Kidney (tissue), 13 donors: ENCODE measurements at regions not wholly inside any gene's neighbourhood (a gene's known extent, or its start where the extent isn't known, plus 50 kb on each side); places are given as distances from the start of the nearest gene placed in this dataset.

ENCODE experiments used
- DNase-seq, 5 donors: peaks; one replicate each; pipeline ENCODE4 v3.0.0-alpha.2; 2013 to 2020
- FAIRE-seq: peaks from 2 replicates; lab custom pipeline; 2012; peaks lifted over from hg19 to GRCh38; lab: Jason Lieb, UNC
- H3K27ac ChIP-seq, 2 donors: one replicate each; pipeline ENCODE4 v1.7.0; 2013; ENCODE audit warnings: low read depth in 2 of 2, low read length in 2 of 2, inconsistent platforms in 1 of 2
- H3K27me3 ChIP-seq: one replicate; pipeline ENCODE4 v1.7.1; 2013; ENCODE audit warnings: low read length, inconsistent platforms; ENCODE audit not compliant: control insufficient read depth, insufficient read depth
- H3K36me3 ChIP-seq, 3 donors: one replicate each; pipeline versions ENCODE4 v1.7.0 to v1.7.1; 2013; ENCODE audit warnings: low read length in 3 of 3, control low read depth in 1 of 3, inconsistent platforms in 1 of 3; ENCODE audit not compliant: insufficient read depth in 3 of 3, control insufficient read depth in 2 of 3
- H3K4me1 ChIP-seq, 3 donors: one replicate each; pipeline versions ENCODE4 v1.7.0 to v1.7.1; 2013; ENCODE audit warnings: low read length in 3 of 3, inconsistent platforms in 1 of 3, low read depth in 1 of 3; ENCODE audit not compliant: control insufficient read depth in 2 of 3, insufficient read depth in 2 of 3
- H3K4me3 ChIP-seq, 3 donors: one replicate each; pipeline versions ENCODE4 v1.7.0 to v1.8.1; 2013; ENCODE audit warnings: low read length in 3 of 3, control low read depth in 1 of 3, inconsistent platforms in 1 of 3
- H3K9ac ChIP-seq, 3 donors: one replicate each; pipeline versions ENCODE4 v1.7.0 to v1.7.1; 2013; ENCODE audit warnings: low read length in 3 of 3, control low read depth in 1 of 3, inconsistent platforms in 1 of 3
- H3K9me3 ChIP-seq, 3 donors: one replicate each; pipeline versions ENCODE4 v1.7.0 to v1.7.1; 2013; ENCODE audit warnings: low read length in 3 of 3, control low read depth in 1 of 3, inconsistent platforms in 1 of 3; ENCODE audit not compliant: control insufficient read depth in 2 of 3, insufficient read depth in 1 of 3
- CTCF ChIP-seq: IDR thresholded peaks from 3 replicates; pipeline ENCODE4 v1.5.1; 2012; ENCODE audit warnings: mild to moderate bottlenecking, moderate library complexity, borderline replicate concordance; ENCODE audit not compliant: insufficient read depth; ENCODE audit errors: extremely low read depth
- intact Hi-C: fragments of 100-400 bp; cut with DNase I; formaldehyde crosslinking; loops from one replicate; pipeline ENCODE4 v1.11.1; 2022
- donor health status: control.
- donor health status: control.
- donor health status: control.
- donor health status: control.
- donor health status: control.
- donor health status: DM: yes; HTN: yes; CAD: no.
- donor health status: Normal renal cell carcinoma (clear cell type).

GRCh38 chr3:26345613-26346012, 277.0 kb upstream of the LRRC3B start:
- Histone ChIP-seq H3K9me3 (peaks cover 0 to 2% (median 0%) of the 10 kb centered on the region in 3 donors), H3K4me1 (no peaks in the 10 kb centered on the region), H3K9ac (no peak overlapping the region), H3K36me3 (no peaks in the 10 kb centered on the region), H3K4me3 (no peak overlapping the region), H3K27me3 (no peaks in the 10 kb centered on the region), H3K27ac (no peak overlapping the region)
- intact Hi-C loops, result no loop called here
- TF ChIP-seq CTCF, result no peak
- FAIRE-seq, result no peak
- DNase-seq, result no peak

GRCh38 chr3:26346497-26346896, 276.1 kb upstream of the LRRC3B start:
- TF ChIP-seq CTCF, result no peak
- intact Hi-C loops, result no loop called here

GRCh38 chr3:26347150-26347549, 275.4 kb upstream of the LRRC3B start:
- Histone ChIP-seq H3K9me3 (peaks cover 0 to 8% (median 0%) of the 10 kb centered on the region in 3 donors), H3K4me1 (no peaks in the 10 kb centered on the region), H3K4me3 (no peak overlapping the region), H3K27ac (no peak overlapping the region), H3K27me3 (no peaks in the 10 kb centered on the region), H3K9ac (no peak overlapping the region), H3K36me3 (no peaks in the 10 kb centered on the region)
- no peak for TF ChIP-seq CTCF
- DNase-seq (no peak), FAIRE-seq (no peak)
- intact Hi-C loops, result no loop called here

More at GRCh38 chr3:26346497-26346896, 276.1 kb upstream of the LRRC3B start:
- H3K4me1 ChIP-seq, result no peaks in the 10 kb centered on the region
- no peak for DNase-seq
- H3K27me3 ChIP-seq, result no peaks in the 10 kb centered on the region
- no peak for FAIRE-seq
- H3K27ac ChIP-seq, result no peak overlapping the region
- H3K9me3 ChIP-seq, result peaks cover 0 to 8% (median 0%) of the 10 kb centered on the region in 3 donors
- no peak overlapping the region for H3K4me3 ChIP-seq
- H3K9ac ChIP-seq, result no peak overlapping the region
- no peaks in the 10 kb centered on the region for H3K36me3 ChIP-seq

- DNase-seq (no peak), FAIRE-seq (no peak)
- no peak for TF ChIP-seq CTCF
- Histone ChIP-seq H3K4me3 (no peak overlapping the region), H3K4me1 (no peaks in the 10 kb centered on the region), H3K9ac (no peak overlapping the region), H3K36me3 (no peaks in the 10 kb centered on the region), H3K27me3 (no peaks in the 10 kb centered on the region), H3K9me3 (peaks cover 0 to 8% (median 0%) of the 10 kb centered on the region in 3 donors), H3K27ac (no peak overlapping the region)
- intact Hi-C loops, result no loop called here
Observed at GRCh38 chr3:26350853-26351252, 271.7 kb upstream of the LRRC3B start.
